ENCODE measurements at regions not wholly inside any gene's neighbourhood (a gene's known extent, or its start where the extent isn't known, plus 50 kb on each side); places are given as distances from the start of the nearest gene placed in this dataset.

- no peak for TF ChIP-seq CTCF (conservative IDR thresholded peaks at IDR 0.05)
- Mint-ChIP-seq H3K9me3 (no peaks in the 10 kb centered on the region), H3K27me3 (ENCODE audit: low read depth) (peaks cover 16% of the 10 kb centered on the region), H3K27ac (ENCODE audit: unreplicated experiment) (no peak overlapping the region), H3K4me3 (no peak overlapping the region), H3K36me3 (ENCODE audit: low read depth) (no peaks in the 10 kb centered on the region), H3K4me1 (peaks cover 3% of the 10 kb centered on the region)
- no peak for DNase-seq (ENCODE audit: low read depth, low spot score)
Observed at GRCh38 chr16:5867250-5867649, 769.7 kb upstream of the EEF2KMT start.

- no peak for DNase-seq (ENCODE audit: low read depth, low spot score)
- H3K27ac Mint-ChIP-seq (ENCODE audit: unreplicated experiment), result no peak overlapping the region
- TF ChIP-seq CTCF (conservative IDR thresholded peaks at IDR 0.05), result no peak
- no peak overlapping the region for H3K4me3 Mint-ChIP-seq
- H3K9me3 Mint-ChIP-seq, result no peaks in the 10 kb centered on the region
- H3K27me3 Mint-ChIP-seq (ENCODE audit: low read depth), result peaks cover 6% of the 10 kb centered on the region
- no peaks in the 10 kb centered on the region for H3K36me3 Mint-ChIP-seq (ENCODE audit: low read depth)
- no peaks in the 10 kb centered on the region for H3K4me1 Mint-ChIP-seq
Observed at GRCh38 chr16:5865236-5865635, 767.6 kb upstream of the EEF2KMT start.

GRCh38 chr16:5863071-5863606, 765.5 kb upstream of the EEF2KMT start:
- H3K27ac Mint-ChIP-seq (ENCODE audit: unreplicated experiment), result no peak overlapping the region
- no peaks in the 10 kb centered on the region for H3K36me3 Mint-ChIP-seq (ENCODE audit: low read depth)
- no peaks in the 10 kb centered on the region for H3K9me3 Mint-ChIP-seq
- H3K4me1 Mint-ChIP-seq, result no peaks in the 10 kb centered on the region
- H3K4me3 Mint-ChIP-seq, result no peak overlapping the region
- peaks cover 4% of the 10 kb centered on the region for H3K27me3 Mint-ChIP-seq (ENCODE audit: low read depth)
- TF ChIP-seq CTCF (conservative IDR thresholded peaks at IDR 0.05), result no peak
- DNase-seq (ENCODE audit: low read depth, low spot score), result no peak

- H3K4me1 Mint-ChIP-seq, result no peaks in the 10 kb centered on the region
- peaks cover 4% of the 10 kb centered on the region for H3K27me3 Mint-ChIP-seq (ENCODE audit: low read depth)
- no peaks in the 10 kb centered on the region for H3K36me3 Mint-ChIP-seq (ENCODE audit: low read depth)
- H3K9me3 Mint-ChIP-seq, result no peaks in the 10 kb centered on the region
- H3K4me3 Mint-ChIP-seq, result no peak overlapping the region
- no peak for TF ChIP-seq CTCF (conservative IDR thresholded peaks at IDR 0.05)
- DNase-seq (ENCODE audit: low read depth, low spot score), result no peak
- no peak overlapping the region for H3K27ac Mint-ChIP-seq (ENCODE audit: unreplicated experiment)
Observed at GRCh38 chr16:5862103-5862840, 764.7 kb upstream of the EEF2KMT start.

GRCh38 chr16:5861241-5861640, 763.6 kb upstream of the EEF2KMT start:
- H3K4me1 Mint-ChIP-seq, result no peaks in the 10 kb centered on the region
- H3K27me3 Mint-ChIP-seq (ENCODE audit: low read depth), result peaks cover 8% of the 10 kb centered on the region
- H3K9me3 Mint-ChIP-seq, result no peaks in the 10 kb centered on the region
- no peaks in the 10 kb centered on the region for H3K36me3 Mint-ChIP-seq (ENCODE audit: low read depth)
- H3K4me3 Mint-ChIP-seq, result no peak overlapping the region
- DNase-seq (ENCODE audit: low read depth, low spot score), result no peak
- no peak for TF ChIP-seq CTCF (conservative IDR thresholded peaks at IDR 0.05)
- H3K27ac Mint-ChIP-seq (ENCODE audit: unreplicated experiment), result no peak overlapping the region
